Neural cell (in vitro differentiated cells): ENCODE measurements at regions not wholly inside any gene's neighbourhood (a gene's known extent, or its start where the extent isn't known, plus 50 kb on each side); places are given as distances from the start of the nearest gene placed in this dataset.

Experiments
- H2AFZ ChIP-seq: fragments of 200-600, 300-800 bp; sonication (generic), shearing (Covaris generic); 2 replicates; pipeline ENCODE4 v1.6.0; 2014; ENCODE audit warnings: low read depth, mild to moderate bottlenecking, antibody characterized with exemption, low read length, moderate library complexity
- H3F3A ChIP-seq: fragments of 200-600 bp; shearing (Covaris generic); 2 replicates; pipeline ENCODE4 v1.6.1; 2016; ENCODE audit warnings: mild to moderate bottlenecking, moderate library complexity, mixed read lengths, antibody characterized with exemption, low read length; ENCODE audit not compliant: insufficient read depth, poor library complexity, severe bottlenecking
- H3K27ac ChIP-seq: fragments of 200-600, 300-800 bp; sonication (generic), shearing (Covaris generic); 2 replicates; pipeline ENCODE4 v1.5.1; 2014; ENCODE audit warnings: mild to moderate bottlenecking, low read length, moderate library complexity
- H3K27me3 ChIP-seq: fragments of 300-800, 200-600 bp; sonication (generic), shearing (Covaris generic); 2 replicates; pipeline ENCODE4 v1.6.0; 2014; ENCODE audit warnings: mild to moderate bottlenecking, low read depth, low read length, moderate library complexity; ENCODE audit not compliant: insufficient read depth
- H3K36me3 ChIP-seq: fragments of 300-800, 200-600 bp; sonication (generic), shearing (Covaris generic); 2 replicates; pipeline ENCODE4 v1.5.1; 2014; ENCODE audit warnings: mild to moderate bottlenecking, antibody characterized with exemption, low read length, moderate library complexity; ENCODE audit not compliant: insufficient read depth
- H3K4me2 ChIP-seq: fragments of 300-800, 200-600 bp; sonication (generic), shearing (Covaris generic); 2 replicates; pipeline ENCODE4 v1.6.0; 2014; ENCODE audit warnings: mild to moderate bottlenecking, low read length
- H3K4me3 ChIP-seq: fragments of 300-800, 200-600 bp; sonication (generic), shearing (Covaris generic); 2 replicates; pipeline ENCODE4 v1.5.1; 2014; ENCODE audit warnings: mild to moderate bottlenecking, low read length, moderate library complexity
- H3K79me2 ChIP-seq: fragments of 200-600 bp; shearing (Covaris generic); replicated peaks from 2 replicates; pipeline ENCODE4 v1.6.0; 2014; ENCODE audit warnings: mild to moderate bottlenecking, low read length, moderate library complexity; ENCODE audit not compliant: insufficient read depth
- H3K9ac ChIP-seq: fragments of 300-800, 200-600 bp; sonication (generic), shearing (Covaris generic); 2 replicates; pipeline ENCODE4 v1.6.1; 2016; ENCODE audit warnings: mild to moderate bottlenecking, low read length, mixed read lengths
- H3K9me2 ChIP-seq: fragments of 200-600 bp; shearing (Covaris generic); 2 replicates; pipeline ENCODE4 v1.6.1; 2016; ENCODE audit warnings: mild to moderate bottlenecking, low read length, mixed read lengths; ENCODE audit not compliant: insufficient read depth
- H3K9me3 ChIP-seq: fragments of 200-600, 300-800 bp; sonication (generic), shearing (Covaris generic); 2 replicates; pipeline ENCODE4 v1.6.1; 2016; ENCODE audit warnings: mild to moderate bottlenecking, mixed run types, low read length, moderate library complexity, mixed read lengths
- H4K20me1 ChIP-seq: fragments of 200-600 bp; shearing (Covaris generic); 2 replicates; pipeline ENCODE4 v1.6.1; 2016; ENCODE audit warnings: mild to moderate bottlenecking, mixed run types; ENCODE audit not compliant: insufficient read depth
- CTCF ChIP-seq: fragments of 450-650 bp; IDR thresholded peaks from 2 replicates; pipeline ENCODE4 v1.5.1; 2014; ENCODE audit warnings: antibody characterized with exemption, mild to moderate bottlenecking, moderate library complexity; ENCODE audit not compliant: poor library complexity, severe bottlenecking
- EP300 ChIP-seq: fragments of 450-650 bp; conservative IDR thresholded peaks from 2 replicates; pipeline ENCODE4 v1.6.1; 2014; ENCODE audit warnings: antibody characterized with exemption, mild to moderate bottlenecking, moderate library complexity; ENCODE audit not compliant: poor library complexity, severe bottlenecking
- EZH2 ChIP-seq: fragments of 200-600, 300-800 bp; shearing (Covaris generic), sonication (generic); IDR thresholded peaks from 2 replicates; pipeline ENCODE4 v1.6.1; 2014; ENCODE audit warnings: antibody characterized with exemption, low read length, borderline replicate concordance, mild to moderate bottlenecking; ENCODE audit not compliant: insufficient read depth, poor library complexity, severe bottlenecking
- MXI1 ChIP-seq: fragments of 450-650 bp; conservative IDR thresholded peaks from 2 replicates; pipeline ENCODE4 v1.6.1; 2014; ENCODE audit warnings: antibody characterized with exemption, mild to moderate bottlenecking; ENCODE audit not compliant: poor library complexity, severe bottlenecking
- POLR2AphosphoS5 ChIP-seq: IDR thresholded peaks from 2 replicates; pipeline ENCODE4 v1.6.1; 2012
- RAD21 ChIP-seq: fragments of 450-650 bp; conservative IDR thresholded peaks from 2 replicates; pipeline ENCODE4 v1.6.1; 2014; ENCODE audit warnings: antibody characterized with exemption, mild to moderate bottlenecking, moderate library complexity
- REST ChIP-seq: IDR thresholded peaks from 2 replicates; pipeline ENCODE4 v1.6.1; 2012; ENCODE audit warnings: borderline replicate concordance
- SMC3 ChIP-seq: fragments of 450-650 bp; conservative IDR thresholded peaks from 2 replicates; pipeline ENCODE4 v1.6.1; 2014; ENCODE audit warnings: antibody characterized with exemption, mild to moderate bottlenecking, moderate library complexity; ENCODE audit not compliant: poor library complexity
- TAF1 ChIP-seq: IDR thresholded peaks from 2 replicates; pipeline ENCODE4 v1.6.1; 2012; ENCODE audit warnings: low read depth

- no peak overlapping the region for H3K27ac ChIP-seq
Observed at GRCh38 chr9:14500705-14501104, 186.8 kb upstream of the NFIB start.

GRCh38 chr9:14499976-14500375 is 186.0 kb upstream of the NFIB start:
- Histone ChIP-seq H3F3A (no peaks in the 10 kb centered on the region), H3K79me2 (no peaks in the 10 kb centered on the region), H2AFZ (no peak overlapping the region), H3K4me3 (no peak overlapping the region), H3K9me2 (no peaks in the 10 kb centered on the region), H3K9ac (no peak overlapping the region), H3K27ac (no peak overlapping the region), H4K20me1 (no peaks in the 10 kb centered on the region), H3K36me3 (no peaks in the 10 kb centered on the region), H3K9me3 (no peaks in the 10 kb centered on the region), H3K27me3 (no peaks in the 10 kb centered on the region), H3K4me2 (no peak overlapping the region)
- TF ChIP-seq SMC3 (no peak), REST (no peak), EZH2 (no peak), EP300 (no peak), TAF1 (no peak), POLR2AphosphoS5 (no peak), MXI1 (no peak)

More at GRCh38 chr9:14500705-14501104, 186.8 kb upstream of the NFIB start:
- Histone ChIP-seq H4K20me1 (no peaks in the 10 kb centered on the region), H3K9me3 (no peaks in the 10 kb centered on the region), H3K36me3 (no peaks in the 10 kb centered on the region), H2AFZ (no peak overlapping the region), H3K79me2 (no peaks in the 10 kb centered on the region), H3K4me2 (no peak overlapping the region), H3K9me2 (no peaks in the 10 kb centered on the region), H3K4me3 (no peak overlapping the region), H3K9ac (no peak overlapping the region), H3K27me3 (no peaks in the 10 kb centered on the region), H3F3A (no peaks in the 10 kb centered on the region)
- no peak for TF ChIP-seq MXI1
- TF ChIP-seq CTCF: no peak
- TF ChIP-seq TAF1: no peak
- TF ChIP-seq REST: no peak
- no peak for TF ChIP-seq RAD21
- TF ChIP-seq POLR2AphosphoS5: no peak
- no peak for TF ChIP-seq EZH2
- no peak for TF ChIP-seq EP300
- TF ChIP-seq SMC3: no peak
